H1 (cell line): ENCODE measurements at regions not wholly inside any gene's neighbourhood (a gene's known extent, or its start where the extent isn't known, plus 50 kb on each side); places are given as distances from the start of the nearest gene placed in this dataset.

Experiments
- CTCF ChIA-PET: fragments of 300-600 bp; sonication (Branson Sonifier 250); formaldehyde crosslinking; loops from one replicate; lab custom pipeline; 2021; ENCODE audit not compliant: partially characterized antibody; lab: Charles Lee
- POLR2A ChIA-PET: fragments of 300-600 bp; sonication (Branson Sonifier 250); formaldehyde crosslinking; loops from one replicate; lab custom pipeline; 2021; ENCODE audit warnings: inconsistent platforms; ENCODE audit not compliant: partially characterized antibody; lab: Charles Lee
- DNase-seq, 2 experiments: peaks; one replicate each; pipeline versions ENCODE4 v3.0.0 to v3.0.0-alpha.2; 2010 to 2022; ENCODE audit warnings: low spot score in 2 of 2, low read depth in 1 of 2, mixed read lengths in 1 of 2
- FAIRE-seq: peaks from 2 replicates; lab custom pipeline; 2011; peaks lifted over from hg19 to GRCh38; lab: Jason Lieb, UNC
- H2AFZ ChIP-seq: 2 replicates; pipeline ENCODE4 v1.8.1; 2012; ENCODE audit warnings: low read length, inconsistent platforms
- H2AK5ac ChIP-seq: 2 replicates; pipeline ENCODE4 v1.6.1; 2013; ENCODE audit warnings: low read depth, low read length
- H2BK120ac ChIP-seq: replicated peaks from 2 replicates; pipeline ENCODE3; 2013; ENCODE audit warnings: low read depth, low read length, inconsistent platforms
- H2BK12ac ChIP-seq: 2 replicates; pipeline ENCODE4 v1.6.1; 2013; ENCODE audit warnings: low read depth, low read length
- H2BK15ac ChIP-seq: 2 replicates; pipeline ENCODE4 v1.6.1; 2013; ENCODE audit warnings: low read length
- H2BK20ac ChIP-seq: 2 replicates; pipeline ENCODE4 v1.6.1; 2013; ENCODE audit warnings: low read length
- H2BK5ac ChIP-seq: 2 replicates; pipeline ENCODE4 v1.6.1; 2013; ENCODE audit warnings: low read depth, low read length
- H3K14ac ChIP-seq: 2 replicates; pipeline ENCODE4 v1.6.1; 2013; ENCODE audit warnings: inconsistent platforms; ENCODE audit not compliant: insufficient read length
- H3K18ac ChIP-seq: 2 replicates; pipeline ENCODE4 v1.6.1; 2013; ENCODE audit warnings: low read length; ENCODE audit errors: extremely low read depth
- H3K23ac ChIP-seq: 2 replicates; pipeline ENCODE4 v1.6.1; 2013; ENCODE audit warnings: inconsistent platforms; ENCODE audit not compliant: insufficient read length
- H3K23me2 ChIP-seq: 2 replicates; pipeline ENCODE4 v1.6.1; 2013; ENCODE audit warnings: low read depth, low read length
- H3K27ac ChIP-seq: 2 replicates; pipeline ENCODE4 v1.6.1; 2011; ENCODE audit warnings: low read depth, low read length, inconsistent platforms
- H3K27me3 ChIP-seq, 4 experiments: replicated peaks in 1 of 4; 1 replicate in 1 of 4; 2 replicates in 3 of 4; pipeline versions ENCODE4 v1.6.1 to v1.8.1; 2011 to 2013; ENCODE audit warnings: low read length in 3 of 4, mild to moderate bottlenecking in 3 of 4, inconsistent platforms in 2 of 4, mixed read lengths in 2 of 4, moderate library complexity in 1 of 4; ENCODE audit not compliant: control insufficient read depth in 3 of 4, insufficient read depth in 3 of 4; ENCODE audit errors: extremely low read depth in 1 of 4
- H3K36me3 ChIP-seq, 4 experiments: 2 replicates each; pipeline versions ENCODE4 v1.6.1 to v1.8.1; 2011 to 2013; ENCODE audit warnings: mild to moderate bottlenecking in 4 of 4, low read length in 3 of 4, moderate library complexity in 2 of 4, control low read depth in 1 of 4, inconsistent platforms in 1 of 4; ENCODE audit not compliant: insufficient read depth in 4 of 4, control insufficient read depth in 2 of 4
- H3K4ac ChIP-seq: replicated peaks from 2 replicates; pipeline ENCODE3; 2013; ENCODE audit warnings: low read length, low read depth, mixed read lengths, inconsistent platforms; ENCODE audit not compliant: insufficient read length
- H3K4me1 ChIP-seq, 4 experiments: replicated peaks in 1 of 4; 1 replicate in 1 of 4; 2 replicates in 3 of 4; pipeline versions ENCODE4 v1.6.1 to v1.8.1; 2011 to 2013; ENCODE audit warnings: low read length in 3 of 4, inconsistent platforms in 2 of 4, mixed read lengths in 1 of 4; ENCODE audit not compliant: insufficient read depth in 4 of 4, control insufficient read depth in 3 of 4
- H3K4me2 ChIP-seq, 2 experiments: 2 replicates each; pipeline versions ENCODE4 v1.6.1 to v1.8.1; 2011 to 2013; ENCODE audit warnings: low read depth in 2 of 2, low read length in 2 of 2, control low read depth in 1 of 2, inconsistent platforms in 1 of 2, mild to moderate bottlenecking in 1 of 2; ENCODE audit not compliant: insufficient read depth in 1 of 2
- H3K4me3 ChIP-seq, 4 experiments: fragments of 200-600, 300-600 bp in 1 of 4; sonication (generic), shearing (Covaris generic), sonication (Bioruptor Twin) in 1 of 4; 2 replicates each; pipeline versions ENCODE4 v1.5.1 to v1.8.1; 2011 to 2016; ENCODE audit warnings: low read length in 4 of 4, low read depth in 3 of 4, control low read depth in 2 of 4, inconsistent platforms in 2 of 4, mild to moderate bottlenecking in 2 of 4, mixed read lengths in 1 of 4, moderate library complexity in 1 of 4; ENCODE audit not compliant: insufficient read depth in 2 of 4; ENCODE audit errors: extremely low read depth in 1 of 4
- H3K56ac ChIP-seq: replicated peaks from 2 replicates; pipeline ENCODE3; 2013; ENCODE audit warnings: low read depth, mild to moderate bottlenecking, mixed read lengths, low read length, inconsistent platforms; ENCODE audit not compliant: insufficient read length
- H3K79me1 ChIP-seq: 2 replicates; pipeline ENCODE4 v1.6.1; 2013; ENCODE audit warnings: low read depth, low read length, control low read depth
- H3K79me2 ChIP-seq, 2 experiments: 2 replicates each; pipeline versions ENCODE4 v1.6.1 to v1.8.1; 2012 to 2013; ENCODE audit warnings: low read length in 2 of 2, mild to moderate bottlenecking in 2 of 2, inconsistent platforms in 1 of 2; ENCODE audit not compliant: insufficient read depth in 2 of 2, control insufficient read depth in 1 of 2
- H3K9ac ChIP-seq, 4 experiments: replicated peaks in 1 of 4; 1 replicate in 1 of 4; 2 replicates in 3 of 4; pipeline versions ENCODE4 v1.6.1 to v1.8.1; 2011 to 2013; ENCODE audit warnings: low read depth in 3 of 4, low read length in 3 of 4, control low read depth in 2 of 4, mild to moderate bottlenecking in 2 of 4, moderate library complexity in 2 of 4, inconsistent platforms in 1 of 4; ENCODE audit errors: extremely low read depth in 1 of 4
- H3K9me3 ChIP-seq, 2 experiments: 2 replicates each; pipeline versions ENCODE4 v1.6.1 to v1.8.1; 2012 to 2013; ENCODE audit warnings: mild to moderate bottlenecking in 2 of 2, moderate library complexity in 2 of 2, control low read depth in 1 of 2, inconsistent platforms in 1 of 2, low read depth in 1 of 2, low read length in 1 of 2, mixed read lengths in 1 of 2; ENCODE audit not compliant: insufficient read depth in 2 of 2
- H4K20me1 ChIP-seq, 2 experiments: replicated peaks in 1 of 2; 2 replicates each; pipeline versions ENCODE3 to v1.8.1; 2011 to 2013; ENCODE audit warnings: inconsistent platforms in 2 of 2, low read length in 2 of 2, mild to moderate bottlenecking in 1 of 2; ENCODE audit not compliant: insufficient read depth in 2 of 2, control insufficient read depth in 1 of 2
- H4K5ac ChIP-seq: 2 replicates; pipeline ENCODE4 v1.6.1; 2013; ENCODE audit warnings: low read length, low read depth, mixed read lengths, inconsistent platforms; ENCODE audit not compliant: insufficient read length
- H4K8ac ChIP-seq: 2 replicates; pipeline ENCODE4 v1.8.0; 2013; ENCODE audit warnings: mild to moderate bottlenecking, moderate library complexity, low read length, inconsistent platforms; ENCODE audit not compliant: insufficient read depth; ENCODE audit errors: extremely low read depth
- H4K91ac ChIP-seq: replicated peaks from 2 replicates; pipeline ENCODE3; 2013; ENCODE audit warnings: low read length, mixed read lengths, inconsistent platforms; ENCODE audit not compliant: insufficient read length
- CBX5 ChIP-seq: fragments of 300-800, 300-1000 bp; sonication (generic); IDR thresholded peaks from 2 replicates; pipeline ENCODE4 v1.7.1; 2016; ENCODE audit warnings: antibody characterized with exemption, low read length, low read depth
- CEBPB ChIP-seq: IDR thresholded peaks from 2 replicates; pipeline ENCODE4 v1.6.1; 2012; ENCODE audit warnings: low read depth, low read length
- EGR1 ChIP-seq: IDR thresholded peaks from 2 replicates; pipeline ENCODE4 v1.6.1; 2011; ENCODE audit warnings: low read depth, low read length, borderline replicate concordance
- EP300 ChIP-seq, 2 experiments: IDR thresholded peaks; 1 replicate in 1 of 2; 2 replicates in 1 of 2; pipeline ENCODE4 v1.6.1; 2011 to 2012; ENCODE audit warnings: low read depth in 2 of 2, low read length in 2 of 2, mild to moderate bottlenecking in 2 of 2, borderline replicate concordance in 1 of 2, inconsistent platforms in 1 of 2, moderate library complexity in 1 of 2
- HDAC2 ChIP-seq, 2 experiments: fragments of 300-600 bp in 1 of 2; sonication (generic) in 1 of 2; IDR thresholded peaks; 2 replicates each; pipeline ENCODE4 v1.6.1; 2011 to 2012; ENCODE audit warnings: low read depth in 2 of 2, low read length in 2 of 2, mild to moderate bottlenecking in 2 of 2, moderate library complexity in 2 of 2, borderline replicate concordance in 1 of 2, inconsistent platforms in 1 of 2
- JUND ChIP-seq: IDR thresholded peaks from 2 replicates; pipeline ENCODE4 v1.6.1; 2011; ENCODE audit warnings: mild to moderate bottlenecking, improper control_type of control experiment, low read length
- KDM5A ChIP-seq: fragments of 200-600 bp; IDR thresholded peaks from 2 replicates; pipeline ENCODE4 v1.7.1; 2012; ENCODE audit warnings: mild to moderate bottlenecking, low read length, inconsistent platforms, mixed read lengths
- MAFK ChIP-seq: IDR thresholded peaks from 2 replicates; pipeline ENCODE4 v1.6.1; 2012; ENCODE audit warnings: low read depth, mild to moderate bottlenecking, improper control_type of control experiment, low read length
- SIN3A ChIP-seq, 2 experiments: IDR thresholded peaks in 1 of 2; conservative IDR thresholded peaks in 1 of 2; 2 replicates each; pipeline ENCODE4 v1.6.1; 2011 to 2012; ENCODE audit warnings: low read length in 2 of 2, improper control_type of control experiment in 1 of 2, low read depth in 1 of 2, mild to moderate bottlenecking in 1 of 2
- SIRT6 ChIP-seq: IDR thresholded peaks from one replicate; pipeline ENCODE4 v1.7.1; 2012; ENCODE audit warnings: low read length, inconsistent platforms
- SIX5 ChIP-seq: IDR thresholded peaks from 2 replicates; pipeline ENCODE4 v1.6.1; 2011; ENCODE audit warnings: mild to moderate bottlenecking, low read depth, low read length
- SRF ChIP-seq: IDR thresholded peaks from 2 replicates; pipeline ENCODE4 v1.6.1; 2011; ENCODE audit warnings: mild to moderate bottlenecking, low read depth, low read length, moderate library complexity
- TAF7 ChIP-seq: optimal IDR thresholded peaks from 2 replicates; pipeline ENCODE3; 2011; ENCODE audit warnings: low read depth, mild to moderate bottlenecking, inconsistent platforms, low read length, moderate library complexity, borderline replicate concordance
- YY1 ChIP-seq: IDR thresholded peaks from 2 replicates; pipeline ENCODE4 v1.6.1; 2011; ENCODE audit warnings: low read depth, mild to moderate bottlenecking, low read length
- WGBS, 2 experiments: shearing (Covaris generic) in 1 of 2; methylation state at CpG; one replicate each; pipeline versions ENCODE4 v1.1.6 to v1.1.7; 2013 to 2015; ENCODE audit warnings: low lambda C conversion rate in 2 of 2, mixed read lengths in 2 of 2, inconsistent platforms in 1 of 2, low coverage in 1 of 2, missing lambda C conversion rate in 1 of 2; ENCODE audit not compliant: insufficient replicate concordance in 2 of 2, insufficient coverage in 1 of 2, insufficient read length in 1 of 2; ENCODE audit errors: extremely low coverage in 1 of 2, missing lambda C conversion rate in 1 of 2; 5-methylcytosine and 5-hydroxymethylcytosine counted together
- TF ChIP-seq, protein P1 (sequence below): IDR thresholded peaks from 2 replicates; pipeline ENCODE4 v1.6.1; 2012; ENCODE audit warnings: inconsistent platforms

DNA sequence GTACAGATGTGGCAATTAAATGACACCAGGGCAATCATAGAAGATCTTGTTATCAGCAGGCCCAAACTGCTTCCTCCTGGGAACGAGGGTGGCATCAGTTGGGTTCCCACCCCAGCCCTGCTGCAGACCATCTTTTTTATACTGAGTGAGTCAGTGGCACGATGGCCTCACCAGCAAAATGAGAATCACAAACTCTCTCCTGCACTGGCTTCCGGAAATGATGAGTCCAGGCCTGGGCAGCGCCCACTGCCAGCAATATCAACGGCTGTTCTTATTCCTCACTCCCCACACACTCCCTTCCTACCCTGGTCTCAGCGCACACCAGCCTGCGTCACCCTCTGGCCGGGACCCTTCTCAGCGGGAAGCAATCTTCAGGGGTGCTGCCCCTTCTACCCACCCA is 340.3 kb downstream of the FOXL1 start:
- H2AFZ ChIP-seq = no peak overlapping the region
- H3K27ac ChIP-seq = no peak overlapping the region
- no peak overlapping the region for H2BK15ac ChIP-seq
- no peaks in the 10 kb centered on the region for H3K27me3 ChIP-seq
- ChIA-PET CTCF (no interaction called here), POLR2A (no interaction called here)
- H3K9ac ChIP-seq = no peak overlapping the region
- no peak overlapping the region for H2AK5ac ChIP-seq
- no peaks in the 10 kb centered on the region for H3K23me2 ChIP-seq
- no peaks in the 10 kb centered on the region for H4K20me1 ChIP-seq
- H2BK12ac ChIP-seq = no peak overlapping the region
- no peak overlapping the region for H4K8ac ChIP-seq
- DNase-seq (no peak), FAIRE-seq (no peak)
- no peak overlapping the region for H4K5ac ChIP-seq
- peaks cover 0 to 4% (median 2%) of the 10 kb centered on the region in 4 experiments; a peak in 3 of 7 replicates for H3K4me1 ChIP-seq
- no peak overlapping the region for H3K23ac ChIP-seq
- no peaks in the 10 kb centered on the region; the same call in 1 of the 2 replicates for H3K79me1 ChIP-seq
- no peak overlapping the region for H3K14ac ChIP-seq
- no peaks in the 10 kb centered on the region for H3K79me2 ChIP-seq
- no peak overlapping the region for H3K4ac ChIP-seq
- H2BK20ac ChIP-seq = no peak overlapping the region
- whole genome bisulfite sequencing, 2 experiments = 93% methylated on average over 9 of the region's 9 CpGs; no CpG with 5 or more reads in 1 of the 2 experiments
- no peak overlapping the region for H2BK5ac ChIP-seq
- H3K56ac ChIP-seq = no peak overlapping the region
- no peak overlapping the region for H2BK120ac ChIP-seq
- no peak overlapping the region for H3K4me3 ChIP-seq
- no peak overlapping the region for H3K18ac ChIP-seq
- peaks cover 7% of the 10 kb centered on the region in 2 experiments; a peak in 3 of 4 replicates for H3K9me3 ChIP-seq
- H4K91ac ChIP-seq = no peak overlapping the region
- no peaks in the 10 kb centered on the region for H3K36me3 ChIP-seq
- no peak overlapping the region for H3K4me2 ChIP-seq
- TF ChIP-seq EGR1 (no peak), YY1 (no peak), EP300 (IDR thresholded peaks at IDR 0.05; ENCODE audit: borderline replicate concordance in 1 of 2, low read depth in 2 of 2, low read length in 2 of 2) (no peak), SRF (no peak), CEBPB (no peak), KDM5A (no peak), CBX5 (no peak), SIRT6 (no peak), SIN3A (conservative IDR thresholded peaks at IDR 0.05 in 1 of 2, IDR thresholded peaks at IDR 0.05 in 1 of 2; ENCODE audit: low read depth in 1 of 2, low read length in 2 of 2) (no peak), JUND (no peak), MAFK (no peak), SIX5 (no peak), TAF7 (no peak), HDAC2 (IDR thresholded peaks at IDR 0.05; ENCODE audit: borderline replicate concordance in 1 of 2, low read depth in 2 of 2, low read length in 2 of 2) (no peak)
- TF ChIP-seq, protein P1, sequence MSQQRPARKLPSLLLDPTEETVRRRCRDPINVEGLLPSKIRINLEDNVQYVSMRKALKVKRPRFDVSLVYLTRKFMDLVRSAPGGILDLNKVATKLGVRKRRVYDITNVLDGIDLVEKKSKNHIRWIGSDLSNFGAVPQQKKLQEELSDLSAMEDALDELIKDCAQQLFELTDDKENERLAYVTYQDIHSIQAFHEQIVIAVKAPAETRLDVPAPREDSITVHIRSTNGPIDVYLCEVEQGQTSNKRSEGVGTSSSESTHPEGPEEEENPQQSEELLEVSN = no peak
